Smooth muscle cell (in vitro differentiated cells): ENCODE measurements at regions not wholly inside any gene's neighbourhood (a gene's known extent, or its start where the extent isn't known, plus 50 kb on each side); places are given as distances from the start of the nearest gene placed in this dataset.

ENCODE experiments used
- DNase-seq: peaks from one replicate; lab custom pipeline; 2025; ENCODE audit not compliant: unreplicated experiment; lab: John Stamatoyannopoulos, UW
- H2AFZ ChIP-seq: fragments of 200-600 bp; sonication (generic); 2 replicates; pipeline ENCODE4 v1.6.0; 2016; ENCODE audit warnings: antibody characterized with exemption, low read depth, mild to moderate bottlenecking
- H3F3A ChIP-seq: fragments of 200-600 bp; sonication (generic); 2 replicates; pipeline ENCODE4 v1.6.0; 2017; ENCODE audit warnings: antibody characterized with exemption, low read depth
- H3K27ac ChIP-seq: fragments of 200-600 bp; sonication (generic); 2 replicates; pipeline ENCODE4 v1.5.1; 2016; ENCODE audit warnings: low read depth, mild to moderate bottlenecking
- H3K27me3 ChIP-seq: fragments of 200-600 bp; sonication (generic); 2 replicates; pipeline ENCODE4 v1.6.1; 2016; ENCODE audit warnings: low read depth, mild to moderate bottlenecking
- H3K36me3 ChIP-seq: fragments of 200-600 bp; sonication (generic); 2 replicates; pipeline ENCODE4 v1.5.1; 2016; ENCODE audit warnings: low read depth
- H3K4me1 ChIP-seq: fragments of 200-600 bp; sonication (generic); 2 replicates; pipeline ENCODE4 v1.5.1; 2016; ENCODE audit warnings: low read depth
- H3K4me2 ChIP-seq: fragments of 200-600 bp; sonication (generic); 2 replicates; pipeline ENCODE4 v1.6.0; 2016; ENCODE audit warnings: mild to moderate bottlenecking
- H3K4me3 ChIP-seq: fragments of 200-600 bp; sonication (generic); 2 replicates; pipeline ENCODE4 v1.5.1; 2016; ENCODE audit warnings: mild to moderate bottlenecking
- H3K79me2 ChIP-seq: fragments of 200-600 bp; sonication (generic); 2 replicates; pipeline ENCODE4 v1.6.0; 2016; ENCODE audit warnings: low read depth, mild to moderate bottlenecking
- H3K9ac ChIP-seq: fragments of 200-600 bp; sonication (generic); 2 replicates; pipeline ENCODE4 v1.6.0; 2016; ENCODE audit warnings: low read depth
- H3K9me3 ChIP-seq: fragments of 200-600 bp; sonication (generic); replicated peaks from 2 replicates; pipeline ENCODE4 v1.5.1; 2016; ENCODE audit warnings: low read depth
- H4K20me1 ChIP-seq: fragments of 200-600 bp; sonication (generic); 2 replicates; pipeline ENCODE4 v1.6.0; 2016; ENCODE audit warnings: low read depth
- CTCF ChIP-seq: fragments of 200-600 bp; sonication (generic); IDR thresholded peaks from 2 replicates; pipeline ENCODE4 v1.5.1; 2017; ENCODE audit warnings: borderline replicate concordance, mild to moderate bottlenecking, antibody characterized with exemption; ENCODE audit not compliant: insufficient read depth, poor library complexity, severe bottlenecking
- WGBS: methylation state at CpG from one replicate; pipeline ENCODE4 v1.1.7; 2016; ENCODE audit warnings: low lambda C conversion rate; 5-methylcytosine and 5-hydroxymethylcytosine counted together

GRCh38 chr3:153001210-153002078 is 160.6 kb upstream of the RAP2B start:
- no peaks in the 10 kb centered on the region for H4K20me1 ChIP-seq
- no peak for TF ChIP-seq CTCF
- DNase-seq: no peak
- WGBS: 86% methylated on average over 4 of the region's 4 CpGs
- H3F3A ChIP-seq: no peaks in the 10 kb centered on the region
- no peak overlapping the region for H3K27ac ChIP-seq
- H3K9ac ChIP-seq: no peak overlapping the region
- H3K27me3 ChIP-seq: no peaks in the 10 kb centered on the region
- no peaks in the 10 kb centered on the region for H3K4me1 ChIP-seq
- H3K4me2 ChIP-seq: no peak overlapping the region
- no peak overlapping the region for H2AFZ ChIP-seq
- H3K79me2 ChIP-seq: no peaks in the 10 kb centered on the region
- no peaks in the 10 kb centered on the region for H3K9me3 ChIP-seq
- H3K4me3 ChIP-seq: no peak overlapping the region
- no peaks in the 10 kb centered on the region for H3K36me3 ChIP-seq

DNA sequence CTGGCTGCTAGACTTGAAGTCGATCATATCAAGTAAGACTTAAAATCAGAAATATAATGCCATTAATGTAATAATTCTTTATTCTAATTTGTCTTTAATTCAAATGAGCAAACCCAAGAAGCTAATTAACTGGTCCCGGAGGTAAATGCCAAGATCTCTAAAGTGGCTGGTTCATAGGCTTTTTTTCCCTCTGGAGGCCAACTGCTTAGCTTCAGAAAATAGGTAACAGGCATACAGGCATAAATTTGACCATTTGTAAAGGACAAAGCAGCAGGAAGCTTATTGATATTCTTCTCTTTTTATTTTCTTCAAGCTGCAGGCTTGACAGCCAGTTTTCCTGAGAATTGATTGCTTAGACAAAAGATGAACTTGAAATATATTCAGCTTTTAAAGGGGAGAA is 158.6 kb upstream of the RAP2B start:
- Histone ChIP-seq H3K4me2 (no peak overlapping the region), H3K27ac (no peak overlapping the region), H4K20me1 (no peaks in the 10 kb centered on the region), H3K4me3 (no peak overlapping the region), H3K9me3 (no peaks in the 10 kb centered on the region), H3K4me1 (no peaks in the 10 kb centered on the region), H3K79me2 (no peaks in the 10 kb centered on the region), H2AFZ (no peak overlapping the region), H3F3A (no peaks in the 10 kb centered on the region), H3K36me3 (no peaks in the 10 kb centered on the region), H3K9ac (no peak overlapping the region), H3K27me3 (no peaks in the 10 kb centered on the region)
- no peak for DNase-seq
- no peak for TF ChIP-seq CTCF
- 89% methylated on average over 2 of the region's 2 CpGs for WGBS

GRCh38 chr3:153003862-153004261 is 158.2 kb upstream of the RAP2B start:
- no peaks in the 10 kb centered on the region for H3F3A ChIP-seq
- no peaks in the 10 kb centered on the region for H3K36me3 ChIP-seq
- H2AFZ ChIP-seq: no peak overlapping the region
- WGBS: 74% methylated on average over 1 of the region's 1 CpG
- no peak overlapping the region for H3K27ac ChIP-seq
- H3K4me3 ChIP-seq: no peak overlapping the region
- no peak for DNase-seq
- no peaks in the 10 kb centered on the region for H3K9me3 ChIP-seq
- H3K27me3 ChIP-seq: no peaks in the 10 kb centered on the region
- H3K9ac ChIP-seq: no peak overlapping the region
- TF ChIP-seq CTCF: no peak
- H3K79me2 ChIP-seq: no peaks in the 10 kb centered on the region
- H3K4me1 ChIP-seq: no peaks in the 10 kb centered on the region
- H4K20me1 ChIP-seq: no peaks in the 10 kb centered on the region
- H3K4me2 ChIP-seq: no peak overlapping the region

GRCh38 chr3:153008226-153008625 is 153.8 kb upstream of the RAP2B start:
- H3F3A ChIP-seq: no peaks in the 10 kb centered on the region
- H4K20me1 ChIP-seq: no peaks in the 10 kb centered on the region
- H3K27me3 ChIP-seq: no peaks in the 10 kb centered on the region
- H3K9ac ChIP-seq: no peak overlapping the region
- WGBS: 94% methylated on average over 3 of the region's 3 CpGs
- no peak overlapping the region for H3K4me2 ChIP-seq
- H3K27ac ChIP-seq: no peak overlapping the region
- H3K4me3 ChIP-seq: no peak overlapping the region
- no peak for DNase-seq
- no peak for TF ChIP-seq CTCF
- H3K4me1 ChIP-seq: no peaks in the 10 kb centered on the region
- H3K9me3 ChIP-seq: no peaks in the 10 kb centered on the region
- no peaks in the 10 kb centered on the region for H3K79me2 ChIP-seq
- no peaks in the 10 kb centered on the region for H3K36me3 ChIP-seq
- no peak overlapping the region for H2AFZ ChIP-seq
